ENCODE measurements at regions not wholly inside any gene's neighbourhood (a gene's known extent, or its start where the extent isn't known, plus 50 kb on each side); places are given as distances from the start of the nearest gene placed in this dataset.
"Not testable (repeated sequence)": the region's sequence is repeated elsewhere in the genome, so short reads cannot be mapped to it uniquely, and the experiment has no call there.

- H3K27ac Mint-ChIP-seq; DNase-seq (ENCODE audit: low spot score); intact Hi-C loops (cut with micrococcal nuclease); H3K9me3 Mint-ChIP-seq; H3K4me1 Mint-ChIP-seq (ENCODE audit: low read depth); H3K36me3 Mint-ChIP-seq (ENCODE audit: low read depth); H3K4me3 Mint-ChIP-seq (ENCODE audit: low read depth); H3K27me3 Mint-ChIP-seq (ENCODE audit: low read depth): not testable (repeated sequence)
Measured at GRCh38 chr4:86413426-86413825, 53.6 kb upstream of the MAPK10 start.

DNA sequence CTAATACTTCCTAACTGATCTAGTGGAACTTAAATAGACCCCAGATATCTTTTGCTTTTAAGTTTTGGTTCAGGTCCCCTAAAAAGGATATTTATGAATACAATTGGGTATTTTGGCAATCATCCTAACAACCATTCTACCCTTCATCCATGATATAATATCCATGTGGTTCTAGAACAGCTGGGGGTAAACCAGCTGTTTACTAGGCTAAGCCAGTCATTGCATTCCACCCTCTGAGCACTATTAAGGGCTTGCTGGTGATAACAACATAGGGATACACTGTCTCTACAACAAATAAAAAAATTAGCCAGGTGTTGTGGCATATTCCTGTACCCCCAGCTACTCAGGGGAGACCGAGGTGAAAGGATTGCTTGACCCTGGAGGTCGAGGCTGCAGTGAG is 54.8 kb upstream of the MAPK10 start:
- Mint-ChIP-seq H3K27me3 (ENCODE audit: low read depth) (no peaks in the 10 kb centered on the region), H3K27ac (no peak overlapping the region), H3K9me3 (peaks cover 4% of the 10 kb centered on the region), H3K4me1 (ENCODE audit: low read depth) (no peaks in the 10 kb centered on the region), H3K36me3 (ENCODE audit: low read depth) (no peaks in the 10 kb centered on the region), H3K4me3 (ENCODE audit: low read depth) (no peak overlapping the region)
- intact Hi-C loops (cut with micrococcal nuclease): no loop called here
- DNase-seq (ENCODE audit: low spot score): no peak

GRCh38 chr4:86416081-86416480 is 56.2 kb upstream of the MAPK10 start:
- DNase-seq (ENCODE audit: low spot score): no peak
- Mint-ChIP-seq H3K9me3 (peaks cover 4% of the 10 kb centered on the region), H3K36me3 (ENCODE audit: low read depth) (no peaks in the 10 kb centered on the region), H3K4me1 (ENCODE audit: low read depth) (no peaks in the 10 kb centered on the region), H3K27me3 (ENCODE audit: low read depth) (no peaks in the 10 kb centered on the region), H3K27ac (no peak overlapping the region), H3K4me3 (ENCODE audit: low read depth) (no peak overlapping the region)
- intact Hi-C loops (cut with micrococcal nuclease): no loop called here

- H3K4me3 Mint-ChIP-seq (ENCODE audit: low read depth): no peak overlapping the region
- intact Hi-C loops (cut with micrococcal nuclease): no loop called here
- no peaks in the 10 kb centered on the region for H3K27me3 Mint-ChIP-seq (ENCODE audit: low read depth)
- no peaks in the 10 kb centered on the region for H3K36me3 Mint-ChIP-seq (ENCODE audit: low read depth)
- no peaks in the 10 kb centered on the region for H3K4me1 Mint-ChIP-seq (ENCODE audit: low read depth)
- H3K27ac Mint-ChIP-seq: no peak overlapping the region
- no peaks in the 10 kb centered on the region for H3K9me3 Mint-ChIP-seq
- DNase-seq (ENCODE audit: low spot score): no peak
Measured at GRCh38 chr4:86421461-86421860, 61.6 kb upstream of the MAPK10 start.

DNA sequence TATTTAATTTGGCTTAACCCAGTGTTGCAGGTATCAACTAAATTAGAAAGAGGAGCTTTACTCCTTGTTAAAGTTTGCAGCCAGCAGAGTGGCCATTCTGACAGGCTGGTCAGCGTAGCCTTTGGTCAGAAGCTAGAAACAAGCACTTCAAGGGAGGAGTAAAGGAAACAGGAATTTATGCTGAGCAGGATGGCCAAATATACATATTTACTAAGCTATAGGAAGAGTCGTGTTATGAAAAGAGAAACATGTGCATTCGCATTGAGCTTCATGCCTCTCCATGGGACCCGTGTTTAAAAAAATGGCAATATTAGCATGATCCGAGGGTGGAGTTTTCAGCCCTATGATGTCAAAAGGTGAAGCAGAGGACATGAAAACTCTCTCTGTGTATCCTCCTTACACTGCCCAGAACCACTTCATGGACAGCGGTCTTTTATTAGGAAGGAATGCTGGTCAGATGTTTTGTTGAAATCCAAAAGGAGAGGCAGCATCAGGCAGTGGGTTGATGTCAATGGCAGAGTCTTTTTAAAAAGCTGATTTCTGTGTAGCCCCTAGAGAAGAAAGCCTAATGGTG is 71.8 kb upstream of the MAPK10 start:
- H3K9me3 Mint-ChIP-seq: no peaks in the 10 kb centered on the region
- intact Hi-C loops (cut with micrococcal nuclease): no loop called here
- no peaks in the 10 kb centered on the region for H3K27me3 Mint-ChIP-seq (ENCODE audit: low read depth)
- H3K27ac Mint-ChIP-seq: no peak overlapping the region
- no peaks in the 10 kb centered on the region for H3K36me3 Mint-ChIP-seq (ENCODE audit: low read depth)
- H3K4me3 Mint-ChIP-seq (ENCODE audit: low read depth): no peak overlapping the region
- H3K4me1 Mint-ChIP-seq (ENCODE audit: low read depth): no peaks in the 10 kb centered on the region
- no peak for DNase-seq (ENCODE audit: low spot score)

GRCh38 chr4:86432559-86433134 is 72.8 kb upstream of the MAPK10 start:
- H3K4me1 Mint-ChIP-seq (ENCODE audit: low read depth): no peaks in the 10 kb centered on the region
- no peaks in the 10 kb centered on the region for H3K36me3 Mint-ChIP-seq (ENCODE audit: low read depth)
- no peak overlapping the region for H3K4me3 Mint-ChIP-seq (ENCODE audit: low read depth)
- H3K9me3 Mint-ChIP-seq: no peaks in the 10 kb centered on the region
- intact Hi-C loops (cut with micrococcal nuclease): no loop called here
- no peak for DNase-seq (ENCODE audit: low spot score)
- no peak overlapping the region for H3K27ac Mint-ChIP-seq
- H3K27me3 Mint-ChIP-seq (ENCODE audit: low read depth): no peaks in the 10 kb centered on the region

- Mint-ChIP-seq H3K4me3 (ENCODE audit: low read depth) (no peak overlapping the region), H3K36me3 (ENCODE audit: low read depth) (no peaks in the 10 kb centered on the region), H3K27me3 (ENCODE audit: low read depth) (no peaks in the 10 kb centered on the region), H3K4me1 (ENCODE audit: low read depth) (no peaks in the 10 kb centered on the region), H3K27ac (no peak overlapping the region), H3K9me3 (no peaks in the 10 kb centered on the region)
- intact Hi-C loops (cut with micrococcal nuclease): no loop called here
- DNase-seq (ENCODE audit: low spot score): no peak
Measured at GRCh38 chr4:86439293-86439692, 79.4 kb upstream of the MAPK10 start.

GRCh38 chr4:86441175-86441936 is 81.5 kb upstream of the MAPK10 start:
- no peaks in the 10 kb centered on the region for H3K36me3 Mint-ChIP-seq (ENCODE audit: low read depth)
- H3K9me3 Mint-ChIP-seq: no peaks in the 10 kb centered on the region
- no peaks in the 10 kb centered on the region for H3K4me1 Mint-ChIP-seq (ENCODE audit: low read depth)
- no peak overlapping the region for H3K4me3 Mint-ChIP-seq (ENCODE audit: low read depth)
- H3K27ac Mint-ChIP-seq: no peak overlapping the region
- H3K27me3 Mint-ChIP-seq (ENCODE audit: low read depth): no peaks in the 10 kb centered on the region
- intact Hi-C loops (cut with micrococcal nuclease): no loop called here
- DNase-seq (ENCODE audit: low spot score): no peak

- Mint-ChIP-seq H3K27me3 (ENCODE audit: low read depth) (no peaks in the 10 kb centered on the region), H3K4me1 (ENCODE audit: low read depth) (no peaks in the 10 kb centered on the region), H3K36me3 (ENCODE audit: low read depth) (no peaks in the 10 kb centered on the region), H3K4me3 (ENCODE audit: low read depth) (no peak overlapping the region), H3K9me3 (no peaks in the 10 kb centered on the region), H3K27ac (no peak overlapping the region)
- no peak for DNase-seq (ENCODE audit: low spot score)
- intact Hi-C loops (cut with micrococcal nuclease): no loop called here
Measured at GRCh38 chr4:86442881-86443280, 83.0 kb upstream of the MAPK10 start.

DNA sequence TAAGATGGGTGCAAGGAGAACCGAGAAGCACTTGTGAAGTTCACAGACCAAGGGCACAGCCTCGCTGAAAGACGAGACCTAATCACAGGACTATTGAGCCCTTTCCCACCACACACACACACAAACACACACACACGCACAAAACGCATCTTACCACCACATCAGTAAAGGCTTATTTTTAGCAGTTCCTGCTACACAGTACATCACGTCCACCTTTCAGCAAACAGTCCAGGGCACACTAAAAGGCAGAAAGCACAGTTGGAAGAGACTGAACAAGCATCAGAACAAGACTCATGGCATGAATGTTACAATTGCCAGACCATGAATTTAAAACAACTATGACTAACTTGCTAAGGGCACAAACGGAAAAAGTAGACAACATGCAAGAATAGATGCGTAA is 83.6 kb upstream of the MAPK10 start:
- no peak for DNase-seq (ENCODE audit: low spot score)
- Mint-ChIP-seq H3K27ac (no peak overlapping the region), H3K4me1 (ENCODE audit: low read depth) (no peaks in the 10 kb centered on the region), H3K4me3 (ENCODE audit: low read depth) (no peak overlapping the region), H3K27me3 (ENCODE audit: low read depth) (no peaks in the 10 kb centered on the region), H3K36me3 (ENCODE audit: low read depth) (no peaks in the 10 kb centered on the region), H3K9me3 (no peaks in the 10 kb centered on the region)
- intact Hi-C loops (cut with micrococcal nuclease): no loop called here

DNA sequence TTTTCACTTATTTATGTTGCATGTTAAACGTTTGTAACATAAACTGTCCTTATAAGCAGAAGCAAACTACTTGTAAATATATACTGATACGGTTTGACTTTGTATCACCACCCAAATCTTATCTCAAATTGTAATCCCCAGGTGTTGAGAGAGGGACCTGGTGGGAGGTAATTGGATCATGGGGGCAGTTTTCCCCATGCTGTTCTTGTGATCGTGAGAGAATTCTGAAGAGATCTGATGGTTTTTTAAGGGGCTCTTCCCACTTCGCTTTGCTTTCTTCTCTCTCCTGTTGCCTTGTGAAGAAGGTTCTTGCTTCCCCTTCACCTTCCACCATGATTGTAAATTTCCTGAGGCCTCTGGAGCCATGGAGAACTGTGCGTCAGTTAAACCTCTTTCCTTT is 87.1 kb upstream of the MAPK10 start:
- Mint-ChIP-seq H3K4me3 (ENCODE audit: low read depth) (no peak overlapping the region), H3K9me3 (no peaks in the 10 kb centered on the region), H3K27ac (no peak overlapping the region), H3K4me1 (ENCODE audit: low read depth) (no peaks in the 10 kb centered on the region), H3K36me3 (ENCODE audit: low read depth) (no peaks in the 10 kb centered on the region), H3K27me3 (ENCODE audit: low read depth) (peaks cover 2% of the 10 kb centered on the region)
- intact Hi-C loops (cut with micrococcal nuclease): no loop called here
- DNase-seq (ENCODE audit: low spot score): no peak

GRCh38 chr4:86448871-86449270 is 89.0 kb upstream of the MAPK10 start:
- Mint-ChIP-seq H3K27me3 (ENCODE audit: low read depth) (peaks cover 2% of the 10 kb centered on the region), H3K4me3 (ENCODE audit: low read depth) (no peak overlapping the region)

GRCh38 chr4:86449746-86450588 is 90.1 kb upstream of the MAPK10 start:
- intact Hi-C loops (cut with micrococcal nuclease): no loop called here
- H3K36me3 Mint-ChIP-seq (ENCODE audit: low read depth): no peaks in the 10 kb centered on the region
- no peaks in the 10 kb centered on the region for H3K4me1 Mint-ChIP-seq (ENCODE audit: low read depth)
- DNase-seq (ENCODE audit: low spot score): no peak
- no peak overlapping the region for H3K27ac Mint-ChIP-seq
- H3K4me3 Mint-ChIP-seq (ENCODE audit: low read depth): no peak overlapping the region
- no peaks in the 10 kb centered on the region for H3K9me3 Mint-ChIP-seq
- peaks cover 2% of the 10 kb centered on the region for H3K27me3 Mint-ChIP-seq (ENCODE audit: low read depth)

More at GRCh38 chr4:86448871-86449270, 89.0 kb upstream of the MAPK10 start:
- no peak for DNase-seq (ENCODE audit: low spot score)
- Mint-ChIP-seq H3K36me3 (ENCODE audit: low read depth) (no peaks in the 10 kb centered on the region), H3K9me3 (no peaks in the 10 kb centered on the region), H3K27ac (no peak overlapping the region), H3K4me1 (ENCODE audit: low read depth) (no peaks in the 10 kb centered on the region)
- intact Hi-C loops (cut with micrococcal nuclease): no loop called here

Data from activated T-helper 2 cell treated with anti-CD3 and anti-CD28 coated beads, Interferon-gamma antibody, Interleukin-2, Interleukin-4, amounts not matched to agents 10 μg/mL and 5 μg/mL and 100 μg/mL, durations not matched to agents 14 hours and 24 hours and 36 hours (primary cell).